ENCODE measurements at regions not wholly inside any gene's neighbourhood (a gene's known extent, or its start where the extent isn't known, plus 50 kb on each side); places are given as distances from the start of the nearest gene placed in this dataset.

- Histone ChIP-seq H3K79me2 (replicated peaks; ENCODE audit: insufficient read depth) (no peaks in the 10 kb centered on the region), H3F3A (replicated peaks; ENCODE audit: low read depth) (no peaks in the 10 kb centered on the region), H3K27ac (ENCODE audit: low read depth) (no peak overlapping the region), H3K27me3 (ENCODE audit: insufficient read depth) (no peaks in the 10 kb centered on the region), H4K20me1 (replicated peaks; ENCODE audit: insufficient read depth) (no peaks in the 10 kb centered on the region), H3K9me2 (ENCODE audit: insufficient read depth) (no peaks in the 10 kb centered on the region), H3K4me3 (no peak overlapping the region), H3K4me2 (no peak overlapping the region), H3K36me3 (ENCODE audit: insufficient read depth) (no peaks in the 10 kb centered on the region), H2AFZ (no peak overlapping the region), H3K4me1 (ENCODE audit: insufficient read depth) (no peaks in the 10 kb centered on the region)
- no peaks in the 10 kb centered on the region for H3K9me3 Mint-ChIP-seq
- no peaks in the 10 kb centered on the region for H3K4me1 Mint-ChIP-seq
- TF ChIP-seq REST (IDR thresholded peaks at IDR 0.05; ENCODE audit: unreplicated experiment) (no peak), EZH2 (IDR thresholded peaks at IDR 0.05; ENCODE audit: low read depth, unreplicated experiment) (no peak), POLR2AphosphoS5 (IDR thresholded peaks at IDR 0.05; ENCODE audit: low read depth) (no peak), ZNF114 (CRISPR knock-in tag; IDR thresholded peaks at IDR 0.05) (no peak), NANOG (IDR thresholded peaks at IDR 0.05; ENCODE audit: borderline replicate concordance) (no peak), STAT1 (IDR thresholded peaks at IDR 0.05; ENCODE audit: unreplicated experiment) (no peak), EZH2phosphoT487 (IDR thresholded peaks at IDR 0.05; ENCODE audit: unreplicated experiment) (no peak), CREB1 (CRISPR knock-in tag; IDR thresholded peaks at IDR 0.05; ENCODE audit: low read depth) (no peak), ZNF462 (CRISPR knock-in tag; IDR thresholded peaks at IDR 0.05) (no peak), JUNB (IDR thresholded peaks at IDR 0.05; ENCODE audit: unreplicated experiment) (no peak), ZNF331 (CRISPR knock-in tag; IDR thresholded peaks at IDR 0.05; ENCODE audit: low read depth) (no peak)
- TF ChIP-seq, protein P1, sequence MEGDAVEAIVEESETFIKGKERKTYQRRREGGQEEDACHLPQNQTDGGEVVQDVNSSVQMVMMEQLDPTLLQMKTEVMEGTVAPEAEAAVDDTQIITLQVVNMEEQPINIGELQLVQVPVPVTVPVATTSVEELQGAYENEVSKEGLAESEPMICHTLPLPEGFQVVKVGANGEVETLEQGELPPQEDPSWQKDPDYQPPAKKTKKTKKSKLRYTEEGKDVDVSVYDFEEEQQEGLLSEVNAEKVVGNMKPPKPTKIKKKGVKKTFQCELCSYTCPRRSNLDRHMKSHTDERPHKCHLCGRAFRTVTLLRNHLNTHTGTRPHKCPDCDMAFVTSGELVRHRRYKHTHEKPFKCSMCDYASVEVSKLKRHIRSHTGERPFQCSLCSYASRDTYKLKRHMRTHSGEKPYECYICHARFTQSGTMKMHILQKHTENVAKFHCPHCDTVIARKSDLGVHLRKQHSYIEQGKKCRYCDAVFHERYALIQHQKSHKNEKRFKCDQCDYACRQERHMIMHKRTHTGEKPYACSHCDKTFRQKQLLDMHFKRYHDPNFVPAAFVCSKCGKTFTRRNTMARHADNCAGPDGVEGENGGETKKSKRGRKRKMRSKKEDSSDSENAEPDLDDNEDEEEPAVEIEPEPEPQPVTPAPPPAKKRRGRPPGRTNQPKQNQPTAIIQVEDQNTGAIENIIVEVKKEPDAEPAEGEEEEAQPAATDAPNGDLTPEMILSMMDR (conservative IDR thresholded peaks at IDR 0.05; ENCODE audit: low read depth in 2 of 2), result no peak
- TF ChIP-seq, protein P2, sequence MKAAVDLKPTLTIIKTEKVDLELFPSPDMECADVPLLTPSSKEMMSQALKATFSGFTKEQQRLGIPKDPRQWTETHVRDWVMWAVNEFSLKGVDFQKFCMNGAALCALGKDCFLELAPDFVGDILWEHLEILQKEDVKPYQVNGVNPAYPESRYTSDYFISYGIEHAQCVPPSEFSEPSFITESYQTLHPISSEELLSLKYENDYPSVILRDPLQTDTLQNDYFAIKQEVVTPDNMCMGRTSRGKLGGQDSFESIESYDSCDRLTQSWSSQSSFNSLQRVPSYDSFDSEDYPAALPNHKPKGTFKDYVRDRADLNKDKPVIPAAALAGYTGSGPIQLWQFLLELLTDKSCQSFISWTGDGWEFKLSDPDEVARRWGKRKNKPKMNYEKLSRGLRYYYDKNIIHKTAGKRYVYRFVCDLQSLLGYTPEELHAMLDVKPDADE (IDR thresholded peaks at IDR 0.05), result no peak
- no peak overlapping the region for H3K4me3 Mint-ChIP-seq
- DNase-seq (ENCODE audit: low spot score) (no peak), ATAC-seq (no peak)
- no peaks in the 10 kb centered on the region for H3K27me3 Mint-ChIP-seq (ENCODE audit: insufficient read depth, low read depth, poor library complexity)
- no peak overlapping the region for H3K27ac Mint-ChIP-seq
- no peaks in the 10 kb centered on the region for H3K36me3 Mint-ChIP-seq (ENCODE audit: low read depth)
Observed at GRCh38 chr11:98967005-98967404, 53.7 kb upstream of the CNTN5 start.

Data from GM23338 (cell line).